Ovary (tissue), 7 donors: ENCODE measurements at regions not wholly inside any gene's neighbourhood (a gene's known extent, or its start where the extent isn't known, plus 50 kb on each side); places are given as distances from the start of the nearest gene placed in this dataset.

Experiments used
- DNase-seq, 5 donors: peaks; one replicate each; pipeline ENCODE4 v3.0.0-alpha.2; 2019 to 2020
- H3K27ac ChIP-seq, 2 donors: fragments of 200-600 bp; one replicate each; pipeline versions ENCODE4 v1.5.1 to v1.8.0; 2019 to 2022
- H3K27me3 ChIP-seq: fragments of 200-600 bp; one replicate; pipeline ENCODE4 v1.8.0; 2022
- H3K36me3 ChIP-seq: fragments of 200-600 bp; sonication (generic); one replicate; pipeline ENCODE4 v1.5.1; 2019
- H3K4me1 ChIP-seq: one replicate; pipeline ENCODE4 v1.8.1; 2013; ENCODE audit warnings: mild to moderate bottlenecking, moderate library complexity; ENCODE audit not compliant: insufficient read depth
- H3K4me3 ChIP-seq: fragments of 200-600 bp; sonication (generic); one replicate; pipeline ENCODE4 v1.5.1; 2017
- H3K9me3 ChIP-seq, 2 donors: fragments of 200-600 bp in 1 of 2; sonication (generic) in 1 of 2; one replicate each; pipeline versions ENCODE4 v1.5.1 to v1.8.1; 2013 to 2019; ENCODE audit warnings: mild to moderate bottlenecking in 1 of 2, moderate library complexity in 1 of 2
- EP300 ChIP-seq: sonication (generic); formaldehyde crosslinking; IDR thresholded peaks from one replicate; pipeline ENCODE4 v1.6.1; 2017; ENCODE audit warnings: antibody characterized with exemption
- POLR2A ChIP-seq: fragments of 450-650 bp; IDR thresholded peaks from one replicate; pipeline ENCODE4 v1.6.1; 2017; ENCODE audit warnings: antibody characterized with exemption, mild to moderate bottlenecking, moderate library complexity
- WGBS, 3 donors: extraction: QIAGEN DNeasy Blood & Tissue Kit in 1 of 3; methylation state at CpG; one replicate each; pipeline versions ENCODE4 v1.1.5 to v1.1.7; 2013 to 2017; 5-methylcytosine and 5-hydroxymethylcytosine counted together
- intact Hi-C, 4 donors: fragments of 100-400 bp; cut with DNase I; formaldehyde crosslinking; loops; one replicate each; pipeline versions ENCODE4 v1.11.0 to v1.15.1; 2022 to 2023
- TF ChIP-seq, protein P1 (sequence below), 3 donors: fragments of 450-650 bp in 2 of 3; fragments of 200-600 bp in 1 of 3; IDR thresholded peaks; one replicate each; pipeline versions ENCODE4 v1.5.1 to v1.8.0; 2016 to 2022; ENCODE audit warnings: antibody characterized with exemption in 3 of 3, mild to moderate bottlenecking in 1 of 3
- donor health status: DM: no; HTN: no; CAD: no; lungs with moderate emphysema.
- donor health status: DM: no; HTN: no; CAD: no.
- donor health status: Bipolar disorder and iron deficiency.
- donor health status: DM: no; HTN: no; CAD: no.
- donor health status: DM: yes; HTN: yes; CAD: no.

DNA sequence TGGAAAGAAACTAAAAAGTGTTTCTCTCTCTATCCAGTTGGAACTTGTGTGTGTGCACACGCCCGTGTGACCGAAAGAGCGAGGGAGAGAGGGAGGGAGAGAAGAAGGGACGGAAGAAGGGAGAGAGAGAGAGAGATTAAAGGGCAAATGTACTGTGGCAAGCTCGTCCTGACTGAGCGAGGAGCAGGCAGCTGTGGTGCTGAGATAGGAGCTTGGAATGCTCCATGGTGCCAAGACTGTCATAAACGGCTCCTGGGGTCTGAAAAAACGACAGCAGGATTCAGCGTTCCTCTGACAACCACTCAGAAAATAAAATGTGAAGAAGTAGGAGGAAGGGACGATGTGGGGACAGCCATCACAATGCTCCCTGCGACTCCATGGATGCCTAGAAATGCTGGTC is 276.0 kb downstream of the SV2B start:
- no peak for DNase-seq
- intact Hi-C loops: no loop called here
- no peaks in the 10 kb centered on the region for H3K9me3 ChIP-seq
- no peaks in the 10 kb centered on the region for H3K36me3 ChIP-seq
- TF ChIP-seq EP300 (no peak), POLR2A (no peak)
- TF ChIP-seq, protein P1, sequence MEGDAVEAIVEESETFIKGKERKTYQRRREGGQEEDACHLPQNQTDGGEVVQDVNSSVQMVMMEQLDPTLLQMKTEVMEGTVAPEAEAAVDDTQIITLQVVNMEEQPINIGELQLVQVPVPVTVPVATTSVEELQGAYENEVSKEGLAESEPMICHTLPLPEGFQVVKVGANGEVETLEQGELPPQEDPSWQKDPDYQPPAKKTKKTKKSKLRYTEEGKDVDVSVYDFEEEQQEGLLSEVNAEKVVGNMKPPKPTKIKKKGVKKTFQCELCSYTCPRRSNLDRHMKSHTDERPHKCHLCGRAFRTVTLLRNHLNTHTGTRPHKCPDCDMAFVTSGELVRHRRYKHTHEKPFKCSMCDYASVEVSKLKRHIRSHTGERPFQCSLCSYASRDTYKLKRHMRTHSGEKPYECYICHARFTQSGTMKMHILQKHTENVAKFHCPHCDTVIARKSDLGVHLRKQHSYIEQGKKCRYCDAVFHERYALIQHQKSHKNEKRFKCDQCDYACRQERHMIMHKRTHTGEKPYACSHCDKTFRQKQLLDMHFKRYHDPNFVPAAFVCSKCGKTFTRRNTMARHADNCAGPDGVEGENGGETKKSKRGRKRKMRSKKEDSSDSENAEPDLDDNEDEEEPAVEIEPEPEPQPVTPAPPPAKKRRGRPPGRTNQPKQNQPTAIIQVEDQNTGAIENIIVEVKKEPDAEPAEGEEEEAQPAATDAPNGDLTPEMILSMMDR (IDR thresholded peaks at IDR 0.05): no peak
- no peaks in the 10 kb centered on the region for H3K4me1 ChIP-seq
- no peaks in the 10 kb centered on the region for H3K27me3 ChIP-seq
- H3K4me3 ChIP-seq: no peak overlapping the region
- no peak overlapping the region for H3K27ac ChIP-seq
- 21 to 40% (median 33%) methylated on average over 12 of the region's 12 CpGs for WGBS, 3 donors

DNA sequence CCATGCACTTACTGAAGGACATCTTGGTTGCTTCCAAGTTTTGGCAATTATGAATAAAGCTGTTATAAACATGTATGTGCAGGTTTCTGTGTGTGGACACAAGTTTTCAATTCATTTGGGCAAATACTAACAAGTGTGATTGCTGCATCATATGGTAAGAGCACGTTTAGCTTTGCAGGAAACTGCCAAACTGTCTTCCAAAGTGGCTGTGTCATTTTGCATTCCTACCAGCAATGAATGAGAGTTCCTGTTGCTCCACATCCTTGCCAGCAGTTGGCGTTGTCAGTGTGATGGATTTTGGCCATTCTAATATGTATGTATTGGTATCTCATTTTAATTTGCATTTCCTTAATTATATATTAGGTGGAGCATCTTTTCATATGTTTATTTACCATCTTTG is 280.1 kb downstream of the SV2B start:
- DNase-seq: no peak
- intact Hi-C loops: no loop called here
- no peak overlapping the region for H3K4me3 ChIP-seq
- H3K9me3 ChIP-seq: no peaks in the 10 kb centered on the region
- no peaks in the 10 kb centered on the region for H3K27me3 ChIP-seq
- H3K27ac ChIP-seq: no peak overlapping the region
- H3K4me1 ChIP-seq: no peaks in the 10 kb centered on the region
- TF ChIP-seq, protein P1 (IDR thresholded peaks at IDR 0.05): no peak
- TF ChIP-seq POLR2A (no peak), EP300 (no peak)
- WGBS, 3 donors: 62 to 71% (median 67%) methylated on average over 2 of the region's 2 CpGs
- no peaks in the 10 kb centered on the region for H3K36me3 ChIP-seq

DNA sequence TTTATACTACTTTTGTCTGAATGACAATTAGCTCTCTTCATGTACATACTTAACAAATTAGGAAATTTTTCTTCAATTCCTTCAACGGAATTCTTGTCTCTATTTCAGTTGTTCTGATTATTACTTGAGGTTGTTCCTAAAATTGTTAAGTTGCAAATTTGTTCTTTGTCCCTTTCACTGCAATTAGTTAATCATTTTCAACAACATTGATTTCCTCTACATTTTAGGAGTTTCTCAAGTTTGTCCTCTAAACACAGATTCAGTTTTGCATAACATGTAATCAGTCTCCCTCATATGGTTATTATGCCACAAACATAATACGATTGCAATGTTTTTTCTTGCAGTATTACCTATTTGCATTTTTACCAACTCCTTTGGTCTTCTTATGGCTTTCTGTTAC is 283.5 kb downstream of the SV2B start:
- no peaks in the 10 kb centered on the region for H3K4me1 ChIP-seq
- no peaks in the 10 kb centered on the region for H3K9me3 ChIP-seq
- no peaks in the 10 kb centered on the region for H3K36me3 ChIP-seq
- DNase-seq: no peak
- intact Hi-C loops: no loop called here
- WGBS, 3 donors: 80 to 91% (median 83%) methylated on average over 2 of the region's 2 CpGs
- no peak overlapping the region for H3K4me3 ChIP-seq
- no peak for TF ChIP-seq EP300
- no peak for TF ChIP-seq POLR2A
- TF ChIP-seq, protein P1 (IDR thresholded peaks at IDR 0.05): no peak
- no peaks in the 10 kb centered on the region for H3K27me3 ChIP-seq
- no peak overlapping the region for H3K27ac ChIP-seq

DNA sequence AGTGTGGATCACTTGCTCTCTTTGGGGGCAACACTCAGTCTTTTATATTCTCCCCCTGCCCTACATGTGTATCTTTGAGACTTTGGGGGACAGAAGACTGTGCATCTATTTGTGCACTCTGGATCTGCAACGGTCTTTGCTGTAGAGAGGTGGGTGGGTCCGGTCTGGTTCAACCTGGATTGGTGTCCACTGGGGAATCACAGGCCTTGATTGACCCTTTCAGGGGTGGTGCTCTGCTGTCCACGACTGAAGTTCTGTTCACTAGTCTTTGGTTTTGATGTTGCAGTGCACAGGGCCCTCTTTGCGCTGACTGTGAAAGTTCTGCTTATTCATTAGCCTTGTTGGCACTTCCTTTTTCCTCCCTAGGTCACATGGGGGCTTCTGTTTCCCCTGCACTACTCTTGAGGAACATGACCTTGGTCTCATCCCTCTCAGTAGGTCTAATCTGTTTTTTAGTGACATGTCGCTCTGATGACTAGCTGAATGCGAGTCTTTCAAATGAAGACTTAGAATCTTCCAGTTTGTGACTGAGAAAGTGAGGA is 284.2 kb downstream of the SV2B start:
- Histone ChIP-seq H3K36me3 (no peaks in the 10 kb centered on the region), H3K27ac (no peak overlapping the region), H3K9me3 (no peaks in the 10 kb centered on the region), H3K27me3 (no peaks in the 10 kb centered on the region), H3K4me1 (no peaks in the 10 kb centered on the region), H3K4me3 (no peak overlapping the region)
- TF ChIP-seq POLR2A (no peak), EP300 (no peak)
- TF ChIP-seq, protein P1 (IDR thresholded peaks at IDR 0.05): no peak
- DNase-seq: no peak
- WGBS, 3 donors: 78 to 87% (median 82%) methylated on average over 6 of the region's 6 CpGs
- intact Hi-C loops: no loop called here
